GM12878 (cell line): ENCODE measurements at regions not wholly inside any gene's neighbourhood (a gene's known extent, or its start where the extent isn't known, plus 50 kb on each side); places are given as distances from the start of the nearest gene placed in this dataset.

ENCODE experiments used
- CTCF ChIP-seq, 3 experiments: IDR thresholded peaks in 2 of 3; conservative IDR thresholded peaks in 1 of 3; 2 replicates each; pipeline ENCODE4 v1.5.1; 2011; ENCODE audit warnings: low read depth in 3 of 3, low read length in 3 of 3, mild to moderate bottlenecking in 3 of 3, control low read depth in 2 of 3, moderate library complexity in 2 of 3, inconsistent platforms in 1 of 3, mixed read lengths in 1 of 3; ENCODE audit not compliant: control insufficient read depth in 2 of 3, insufficient read depth in 1 of 3; ENCODE audit errors: extremely low read depth in 1 of 3
- REST ChIP-seq: IDR thresholded peaks from 2 replicates; pipeline ENCODE4 v1.6.1; 2012; ENCODE audit warnings: mild to moderate bottlenecking, low read depth, low read length

GRCh38 chr3:132926098-132926497, 112.1 kb upstream of the TMEM108 start:
- TF ChIP-seq CTCF (IDR thresholded peaks at IDR 0.05 in 2 of 3, conservative IDR thresholded peaks at IDR 0.05 in 1 of 3; ENCODE audit: control insufficient read depth in 2 of 3, extremely low read depth in 1 of 3, insufficient read depth in 1 of 3, low read depth in 3 of 3, low read length in 3 of 3) (no peak), REST (no peak)
